H9 (cell line): ENCODE measurements at regions not wholly inside any gene's neighbourhood (a gene's known extent, or its start where the extent isn't known, plus 50 kb on each side); places are given as distances from the start of the nearest gene placed in this dataset.

Experiments used
- DNase-seq: peaks from one replicate; pipeline ENCODE4 v3.0.0-alpha.2; 2017
- H2AFZ ChIP-seq: one replicate; pipeline ENCODE4 v1.6.1; 2013; ENCODE audit warnings: mild to moderate bottlenecking, low read length, control low read depth, moderate library complexity
- H2AK5ac ChIP-seq: 2 replicates; pipeline ENCODE4 v1.6.1; 2013; ENCODE audit warnings: low read length, control low read depth, mixed read lengths; ENCODE audit not compliant: insufficient read length
- H2BK120ac ChIP-seq: one replicate; pipeline ENCODE4 v1.6.1; 2013; ENCODE audit warnings: low read depth, mild to moderate bottlenecking, low read length, control low read depth, inconsistent platforms; ENCODE audit not compliant: poor library complexity, severe bottlenecking
- H2BK12ac ChIP-seq: 2 replicates; pipeline ENCODE4 v1.6.1; 2013; ENCODE audit warnings: low read length, control low read depth, mixed read lengths, low read depth; ENCODE audit not compliant: insufficient read length
- H2BK15ac ChIP-seq: 2 replicates; pipeline ENCODE4 v1.6.1; 2013; ENCODE audit warnings: low read depth, low read length, control low read depth
- H2BK20ac ChIP-seq: one replicate; pipeline ENCODE4 v1.6.1; 2013; ENCODE audit warnings: low read depth, mild to moderate bottlenecking, low read length, control low read depth, inconsistent platforms; ENCODE audit not compliant: poor library complexity, severe bottlenecking
- H2BK5ac ChIP-seq: 2 replicates; pipeline ENCODE4 v1.6.1; 2013; ENCODE audit warnings: low read length, control low read depth, mixed read lengths; ENCODE audit not compliant: insufficient read length
- H3K14ac ChIP-seq: 2 replicates; pipeline ENCODE4 v1.6.1; 2013; ENCODE audit warnings: low read length, control low read depth; ENCODE audit not compliant: insufficient read depth
- H3K18ac ChIP-seq: 2 replicates; pipeline ENCODE4 v1.6.1; 2013; ENCODE audit warnings: low read depth, mild to moderate bottlenecking, mixed read lengths, low read length, control low read depth; ENCODE audit not compliant: insufficient read length
- H3K23ac ChIP-seq: 2 replicates; pipeline ENCODE4 v1.6.1; 2013; ENCODE audit warnings: low read length, control low read depth, mixed read lengths, low read depth; ENCODE audit not compliant: insufficient read length
- H3K23me2 ChIP-seq: 2 replicates; pipeline ENCODE4 v1.6.1; 2013; ENCODE audit warnings: low read depth, mild to moderate bottlenecking, mixed read lengths, low read length, control low read depth; ENCODE audit not compliant: insufficient read length, poor library complexity, severe bottlenecking
- H3K27ac ChIP-seq: 2 replicates; pipeline ENCODE4 v1.5.1; 2013; ENCODE audit warnings: low read length, control low read depth, mixed read lengths, low read depth; ENCODE audit not compliant: insufficient read length
- H3K27me3 ChIP-seq: 2 replicates; pipeline ENCODE4 v1.6.1; 2013; ENCODE audit warnings: low read length, control low read depth, inconsistent platforms; ENCODE audit not compliant: insufficient read depth
- H3K4ac ChIP-seq: 2 replicates; pipeline ENCODE4 v1.6.1; 2013; ENCODE audit warnings: low read depth, mild to moderate bottlenecking, control low read depth, inconsistent platforms, low read length, moderate library complexity
- H3K4me1 ChIP-seq: 2 replicates; pipeline ENCODE4 v1.6.1; 2013; ENCODE audit warnings: low read length, control low read depth, inconsistent platforms; ENCODE audit not compliant: insufficient read depth
- H3K4me2 ChIP-seq: 2 replicates; pipeline ENCODE4 v1.6.1; 2013; ENCODE audit warnings: low read length, control low read depth, mixed read lengths; ENCODE audit not compliant: insufficient read length, insufficient read depth
- H3K56ac ChIP-seq: 2 replicates; pipeline ENCODE4 v1.6.1; 2013; ENCODE audit warnings: low read depth, mild to moderate bottlenecking, mixed read lengths, low read length, control low read depth; ENCODE audit not compliant: insufficient read length
- H3K79me1 ChIP-seq: 2 replicates; pipeline ENCODE4 v1.6.1; 2013; ENCODE audit warnings: low read depth, mild to moderate bottlenecking, moderate library complexity, low read length, control low read depth, inconsistent platforms; ENCODE audit not compliant: insufficient read depth, poor library complexity, severe bottlenecking
- H3K79me2 ChIP-seq: 2 replicates; pipeline ENCODE4 v1.6.1; 2013; ENCODE audit warnings: low read length, control low read depth, inconsistent platforms; ENCODE audit not compliant: insufficient read depth
- H3K9ac ChIP-seq: 2 replicates; pipeline ENCODE4 v1.6.1; 2013; ENCODE audit warnings: low read length, control low read depth, mixed read lengths; ENCODE audit not compliant: insufficient read length; ENCODE audit errors: extremely low read depth
- H3K9me3 ChIP-seq: one replicate; pipeline ENCODE4 v1.6.1; 2013; ENCODE audit warnings: low read depth, low read length, inconsistent platforms; ENCODE audit not compliant: control insufficient read depth
- H3T11ph ChIP-seq: one replicate; pipeline ENCODE4 v1.6.1; 2013; ENCODE audit warnings: mild to moderate bottlenecking, low read length, control low read depth, inconsistent platforms
- H4K20me1 ChIP-seq: one replicate; pipeline ENCODE4 v1.6.1; 2013; ENCODE audit not compliant: control insufficient read depth, insufficient read length, insufficient read depth
- H4K5ac ChIP-seq: 2 replicates; pipeline ENCODE4 v1.6.1; 2013; ENCODE audit warnings: low read depth, mild to moderate bottlenecking, mixed read lengths, low read length, control low read depth; ENCODE audit not compliant: insufficient read length
- H4K8ac ChIP-seq: replicated peaks from 2 replicates; pipeline ENCODE4 v1.6.1; 2013; ENCODE audit warnings: low read length, control low read depth, mixed read lengths, low read depth; ENCODE audit not compliant: insufficient read length
- H4K91ac ChIP-seq: 2 replicates; pipeline ENCODE4 v1.6.1; 2013; ENCODE audit warnings: low read depth, mild to moderate bottlenecking, moderate library complexity, mixed read lengths, low read length, control low read depth; ENCODE audit not compliant: insufficient read length
- H3K27ac Mint-ChIP-seq, 3 experiments: 2 replicates in 2 of 3; 3 replicates in 1 of 3; pipeline ENCODE4 v1.8.0; 2020 to 2021; ENCODE audit warnings: mixed read lengths in 3 of 3, mild to moderate bottlenecking in 1 of 3, moderate library complexity in 1 of 3
- H3K27me3 Mint-ChIP-seq: 2 replicates; pipeline ENCODE4 v1.8.0; 2021; ENCODE audit warnings: low read depth, mild to moderate bottlenecking, moderate library complexity, mixed read lengths
- H3K36me3 Mint-ChIP-seq, 3 experiments: 2 replicates in 2 of 3; 3 replicates in 1 of 3; pipeline ENCODE4 v1.8.0; 2020 to 2021; ENCODE audit warnings: low read depth in 3 of 3, mixed read lengths in 3 of 3; ENCODE audit not compliant: insufficient read depth in 1 of 3
- H3K4me1 Mint-ChIP-seq, 2 experiments: 2 replicates each; pipeline ENCODE4 v1.8.0; 2020; ENCODE audit warnings: mixed read lengths in 2 of 2
- H3K4me3 Mint-ChIP-seq, 2 experiments: 2 replicates in 1 of 2; 3 replicates in 1 of 2; pipeline ENCODE4 v1.8.0; 2020 to 2021; ENCODE audit warnings: mild to moderate bottlenecking in 2 of 2, mixed read lengths in 2 of 2, moderate library complexity in 1 of 2
- H3K9me3 Mint-ChIP-seq, 2 experiments: 2 replicates in 1 of 2; 3 replicates in 1 of 2; pipeline ENCODE4 v1.8.0; 2020; ENCODE audit warnings: mild to moderate bottlenecking in 2 of 2, mixed read lengths in 2 of 2, moderate library complexity in 1 of 2
- WGBS: extraction: QIAGEN DNeasy Blood & Tissue Kit; methylation state at CpG from one replicate; pipeline ENCODE4 v1.1.7; 2013; ENCODE audit warnings: missing lambda C conversion rate, low lambda C conversion rate, mixed read lengths; ENCODE audit not compliant: insufficient read length; ENCODE audit errors: extremely low coverage; 5-methylcytosine and 5-hydroxymethylcytosine counted together
- TF ChIP-seq, protein P1 (sequence below): fragments of 200-600 bp; sonication (generic); conservative IDR thresholded peaks from 3 replicates; pipeline ENCODE4 v1.8.0; 2021; ENCODE audit warnings: antibody characterized with exemption, mild to moderate bottlenecking

- H3K4ac ChIP-seq, result no peak overlapping the region
- no peak overlapping the region for H2BK5ac ChIP-seq
- H3K4me2 ChIP-seq, result no peak overlapping the region
- no peak overlapping the region for H3T11ph ChIP-seq
- H3K4me3 Mint-ChIP-seq, result no peak overlapping the region
- H3K4me1 ChIP-seq, result no peaks in the 10 kb centered on the region
- no peak overlapping the region for H4K8ac ChIP-seq
- DNase-seq, result no peak
- no peak overlapping the region for H3K9ac ChIP-seq
- no peaks in the 10 kb centered on the region for H3K9me3 ChIP-seq
- no peaks in the 10 kb centered on the region for H3K36me3 Mint-ChIP-seq
- WGBS, result no CpG with 5 or more reads among the region's 7 CpGs
- TF ChIP-seq, protein P1, sequence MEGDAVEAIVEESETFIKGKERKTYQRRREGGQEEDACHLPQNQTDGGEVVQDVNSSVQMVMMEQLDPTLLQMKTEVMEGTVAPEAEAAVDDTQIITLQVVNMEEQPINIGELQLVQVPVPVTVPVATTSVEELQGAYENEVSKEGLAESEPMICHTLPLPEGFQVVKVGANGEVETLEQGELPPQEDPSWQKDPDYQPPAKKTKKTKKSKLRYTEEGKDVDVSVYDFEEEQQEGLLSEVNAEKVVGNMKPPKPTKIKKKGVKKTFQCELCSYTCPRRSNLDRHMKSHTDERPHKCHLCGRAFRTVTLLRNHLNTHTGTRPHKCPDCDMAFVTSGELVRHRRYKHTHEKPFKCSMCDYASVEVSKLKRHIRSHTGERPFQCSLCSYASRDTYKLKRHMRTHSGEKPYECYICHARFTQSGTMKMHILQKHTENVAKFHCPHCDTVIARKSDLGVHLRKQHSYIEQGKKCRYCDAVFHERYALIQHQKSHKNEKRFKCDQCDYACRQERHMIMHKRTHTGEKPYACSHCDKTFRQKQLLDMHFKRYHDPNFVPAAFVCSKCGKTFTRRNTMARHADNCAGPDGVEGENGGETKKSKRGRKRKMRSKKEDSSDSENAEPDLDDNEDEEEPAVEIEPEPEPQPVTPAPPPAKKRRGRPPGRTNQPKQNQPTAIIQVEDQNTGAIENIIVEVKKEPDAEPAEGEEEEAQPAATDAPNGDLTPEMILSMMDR, result no peak
- no peaks in the 10 kb centered on the region for H3K9me3 Mint-ChIP-seq
- H4K91ac ChIP-seq, result no peak overlapping the region
- no peaks in the 10 kb centered on the region for H3K23me2 ChIP-seq
- no peak overlapping the region for H3K23ac ChIP-seq
- no peak overlapping the region for H2BK15ac ChIP-seq
- no peak overlapping the region for H2BK12ac ChIP-seq
- H3K14ac ChIP-seq, result no peak overlapping the region
- no peak overlapping the region for H2BK120ac ChIP-seq
- no peaks in the 10 kb centered on the region for H3K79me1 ChIP-seq
- H3K27ac ChIP-seq, result no peak overlapping the region
- H3K56ac ChIP-seq, result no peak overlapping the region
- no peak overlapping the region for H3K27ac Mint-ChIP-seq
- no peak overlapping the region for H2AK5ac ChIP-seq
- H3K79me2 ChIP-seq, result no peaks in the 10 kb centered on the region
- no peaks in the 10 kb centered on the region for H3K27me3 ChIP-seq
- H2BK20ac ChIP-seq, result no peak overlapping the region
- H4K20me1 ChIP-seq, result no peaks in the 10 kb centered on the region
- H3K27me3 Mint-ChIP-seq, result no peaks in the 10 kb centered on the region
- no peak overlapping the region for H3K18ac ChIP-seq
- H2AFZ ChIP-seq, result no peak overlapping the region
- no peaks in the 10 kb centered on the region; a peak in 2 of 4 replicates for H3K4me1 Mint-ChIP-seq
- H4K5ac ChIP-seq, result no peak overlapping the region
These were observed 104.0 kb downstream of the NIBAN1 start for GRCh38 chr1:184870319-184870718.
